HCT116 (cell line): ENCODE measurements at regions not wholly inside any gene's neighbourhood (a gene's known extent, or its start where the extent isn't known, plus 50 kb on each side); places are given as distances from the start of the nearest gene placed in this dataset.

Experiments
- ATAC-seq: fragments of 200-7000 bp; cut with Tn5 transposase; 2 replicates; pipeline ENCODE4 v1.9.1; 2020; ENCODE audit warnings: mild to moderate bottlenecking, moderate library complexity
- BruUV-seq: library from RNA; stranded (reverse); fragments of 400-500 nt; replicated peaks from 2 replicates; lab custom pipeline; 2021; lab: Mats Ljungman, UMichigan
- CTCF ChIA-PET: fragments of 300-600 bp; sonication (Branson Sonifier 250); formaldehyde crosslinking; loops from one replicate; lab custom pipeline; 2021; ENCODE audit warnings: antibody characterized with exemption; lab: Charles Lee
- POLR2A ChIA-PET: fragments of 300-600, 350-600 bp; sonication (Branson Sonifier 250); formaldehyde crosslinking; loops from one replicate; lab custom pipeline; 2021; ENCODE audit warnings: antibody characterized with exemption; lab: Charles Lee
- RAD21 ChIA-PET, 2 experiments: fragments of 300-600 bp; sonication (Branson Sonifier 250); formaldehyde crosslinking; loops; one replicate each; lab custom pipeline; 2023; ENCODE audit warnings: low total read pairs in 2 of 2; ENCODE audit not compliant: uncharacterized antibody in 2 of 2, unreplicated experiment in 2 of 2, low non-redundant PET in 1 of 2; lab: Charles Lee
- DNase-seq: peaks from one replicate; pipeline ENCODE4 v3.0.0-alpha.2; 2010; ENCODE audit warnings: low read depth, low spot score
- H2AFZ ChIP-seq: fragments of 200-600 bp; shearing (Covaris generic), sonication (generic); 2 replicates; pipeline ENCODE4 v1.6.1; 2017; ENCODE audit warnings: low read depth, mixed run types, mixed read lengths, antibody characterized with exemption, low read length; ENCODE audit not compliant: poor library complexity, severe bottlenecking
- H3K27ac ChIP-seq: 2 replicates; pipeline ENCODE4 v1.5.1; 2012; ENCODE audit warnings: low read depth, low read length
- H3K27me3 ChIP-seq: fragments of 200-600 bp; sonication (generic); 2 replicates; pipeline ENCODE4 v1.6.1; 2016; ENCODE audit warnings: mixed run types, low read length, mixed read lengths; ENCODE audit not compliant: insufficient read depth
- H3K36me3 ChIP-seq, 2 experiments: fragments of 200-500 bp in 1 of 2; fragments of 200-600 bp in 1 of 2; sonication (Bioruptor generic) in 1 of 2; sonication (generic) in 1 of 2; 2 replicates each; pipeline versions ENCODE4 v1.5.1 to v1.6.1; 2014 to 2016; ENCODE audit warnings: low read length in 2 of 2, inconsistent platforms in 1 of 2, mixed read lengths in 1 of 2, mixed run types in 1 of 2; ENCODE audit not compliant: insufficient read depth in 2 of 2, control insufficient read depth in 1 of 2
- H3K4me1 ChIP-seq, 2 experiments: fragments of 200-600 bp in 1 of 2; sonication (generic) in 1 of 2; 2 replicates each; pipeline versions ENCODE4 v1.5.1 to v1.6.1; 2012 to 2017; ENCODE audit warnings: low read length in 2 of 2, inconsistent platforms in 1 of 2, mild to moderate bottlenecking in 1 of 2, mixed read lengths in 1 of 2, mixed run types in 1 of 2, moderate library complexity in 1 of 2; ENCODE audit not compliant: insufficient read depth in 2 of 2, control insufficient read depth in 1 of 2
- H3K4me2 ChIP-seq: fragments of 200-600 bp; sonication (generic); 2 replicates; pipeline ENCODE4 v1.6.1; 2017; ENCODE audit warnings: mixed run types, low read length, mixed read lengths
- H3K4me3 ChIP-seq, 2 experiments: fragments of 200-600 bp in 1 of 2; sonication (generic) in 1 of 2; replicated peaks in 1 of 2; 2 replicates each; pipeline ENCODE4 v1.5.1; 2011 to 2016; ENCODE audit warnings: low read length in 2 of 2, control low read depth in 1 of 2, low read depth in 1 of 2, mild to moderate bottlenecking in 1 of 2, mixed read lengths in 1 of 2, mixed run types in 1 of 2
- H3K79me2 ChIP-seq: fragments of 200-600 bp; sonication (generic); 2 replicates; pipeline ENCODE4 v1.6.1; 2017; ENCODE audit warnings: mild to moderate bottlenecking, mixed run types, low read length, moderate library complexity, mixed read lengths; ENCODE audit not compliant: insufficient read depth
- H3K9ac ChIP-seq: fragments of 200-600 bp; sonication (generic); 2 replicates; pipeline ENCODE4 v1.6.1; 2016; ENCODE audit warnings: low read length, mixed read lengths
- H3K9me2 ChIP-seq: fragments of 200-600 bp; sonication (generic), shearing (Covaris generic); 2 replicates; pipeline ENCODE4 v1.6.1; 2017; ENCODE audit warnings: mixed run types, mild to moderate bottlenecking, moderate library complexity; ENCODE audit not compliant: insufficient read depth
- H3K9me3 ChIP-seq, 2 experiments: fragments of 200-500 bp in 1 of 2; fragments of 200-600 bp in 1 of 2; sonication (Bioruptor generic) in 1 of 2; sonication (generic) in 1 of 2; 2 replicates each; pipeline ENCODE4 v1.6.1; 2014 to 2017; ENCODE audit warnings: low read length in 2 of 2, mixed read lengths in 2 of 2, inconsistent platforms in 1 of 2, low read depth in 1 of 2, mild to moderate bottlenecking in 1 of 2, mixed run types in 1 of 2, moderate library complexity in 1 of 2; ENCODE audit not compliant: control insufficient read depth in 1 of 2, insufficient read depth in 1 of 2
- H4K20me1 ChIP-seq: fragments of 200-600 bp; sonication (generic), shearing (Covaris generic); 2 replicates; pipeline ENCODE4 v1.6.1; 2017; ENCODE audit warnings: mixed run types, mild to moderate bottlenecking, moderate library complexity; ENCODE audit not compliant: insufficient read depth
- CBX3 ChIP-seq: IDR thresholded peaks from 2 replicates; pipeline ENCODE4 v1.6.1; 2012; ENCODE audit warnings: low read depth
- CEBPB ChIP-seq: IDR thresholded peaks from 2 replicates; pipeline ENCODE4 v1.6.1; 2012; ENCODE audit warnings: low read depth
- EGR1 ChIP-seq: IDR thresholded peaks from 2 replicates; pipeline ENCODE4 v1.6.1; 2012; ENCODE audit warnings: low read depth
- ELF1 ChIP-seq: IDR thresholded peaks from 2 replicates; pipeline ENCODE4 v1.6.1; 2012; ENCODE audit warnings: low read depth, borderline replicate concordance
- EZH2 ChIP-seq: fragments of 200-600 bp; sonication (generic); IDR thresholded peaks from 2 replicates; pipeline ENCODE4 v1.6.1; 2017; ENCODE audit warnings: antibody characterized with exemption, mixed run types
- EZH2phosphoT487 ChIP-seq: fragments of 200-600 bp; IDR thresholded peaks from 2 replicates; pipeline ENCODE4 v1.6.1; 2018; ENCODE audit warnings: antibody characterized with exemption, borderline replicate concordance
- JUND ChIP-seq: IDR thresholded peaks from 2 replicates; pipeline ENCODE4 v1.6.1; 2012
- POLR2A ChIP-seq: IDR thresholded peaks from 2 replicates; pipeline ENCODE4 v1.7.0; 2011; ENCODE audit warnings: borderline replicate concordance; ENCODE audit not compliant: insufficient read depth, insufficient read length; ENCODE audit errors: extremely low read depth
- POLR2AphosphoS5 ChIP-seq: IDR thresholded peaks from 2 replicates; pipeline ENCODE4 v1.6.1; 2011; ENCODE audit warnings: mild to moderate bottlenecking, low read depth, low read length, moderate library complexity
- RAD21 ChIP-seq: IDR thresholded peaks from 2 replicates; pipeline ENCODE4 v1.6.1; 2012; ENCODE audit warnings: low read depth, mild to moderate bottlenecking
- SP1 ChIP-seq: IDR thresholded peaks from 2 replicates; pipeline ENCODE4 v1.6.1; 2012; ENCODE audit warnings: low read depth
- SRF ChIP-seq: IDR thresholded peaks from 2 replicates; pipeline ENCODE4 v1.6.1; 2012; ENCODE audit warnings: low read depth
- TCF7L2 ChIP-seq: IDR thresholded peaks from 2 replicates; pipeline ENCODE4 v1.7.0; 2011; ENCODE audit warnings: borderline replicate concordance, inconsistent platforms; ENCODE audit not compliant: insufficient read depth, insufficient read length; ENCODE audit errors: extremely low read depth
- YY1 ChIP-seq: IDR thresholded peaks from 2 replicates; pipeline ENCODE4 v1.6.1; 2011; ENCODE audit warnings: low read length, low read depth, moderate library complexity, mild to moderate bottlenecking; ENCODE audit not compliant: insufficient replicate concordance; ENCODE audit errors: extremely low read depth
- ZFX ChIP-seq: fragments of 450-650 bp; IDR thresholded peaks from 2 replicates; pipeline ENCODE4 v1.6.1; 2017
- ZNF274 ChIP-seq: fragments of 200-500 bp; sonication (Bioruptor generic); IDR thresholded peaks from 2 replicates; pipeline ENCODE4 v1.6.1; 2014; ENCODE audit warnings: mild to moderate bottlenecking, low read depth, low read length, inconsistent platforms
- intact Hi-C: fragments of 100-400 bp; cut with micrococcal nuclease; formaldehyde crosslinking; loops from 2 replicates; pipeline ENCODE4 v1.10.0; 2022
- TF ChIP-seq, protein P1 (sequence below): IDR thresholded peaks from 2 replicates; pipeline ENCODE4 v1.6.1; 2012
- TF ChIP-seq, protein P2 (sequence below): IDR thresholded peaks from 2 replicates; pipeline ENCODE4 v1.6.1; 2012; ENCODE audit warnings: low read depth
- TF ChIP-seq, protein P3 (sequence below): IDR thresholded peaks from 2 replicates; pipeline ENCODE4 v1.6.1; 2012
- TF ChIP-seq, protein P4 (sequence below): IDR thresholded peaks from 2 replicates; pipeline ENCODE4 v1.6.1; 2011; ENCODE audit warnings: mild to moderate bottlenecking, low read length, moderate library complexity; ENCODE audit not compliant: insufficient replicate concordance; ENCODE audit errors: extremely low read depth

DNA sequence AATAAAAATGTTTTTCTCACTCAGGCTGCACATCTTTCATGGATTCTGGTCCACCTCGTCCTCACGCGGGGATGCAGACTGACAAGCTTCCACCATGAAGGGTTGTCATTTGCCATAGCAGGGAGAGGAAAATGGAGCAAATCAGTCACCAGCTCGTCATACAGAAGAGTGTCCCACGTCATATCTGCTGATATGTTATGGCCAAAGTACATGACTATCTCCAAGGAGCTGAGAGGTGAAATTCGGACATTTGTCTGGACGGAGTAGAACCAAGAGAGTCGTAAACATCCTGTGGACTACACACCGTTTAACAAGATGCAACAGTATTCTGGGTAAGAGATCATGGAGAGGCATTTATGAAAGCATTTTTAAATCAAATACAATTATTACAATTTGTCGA is 75.3 kb upstream of the MYOCD start:
- Histone ChIP-seq H3K27ac (no peak overlapping the region), H3K9me3 (no peaks in the 10 kb centered on the region), H4K20me1 (no peaks in the 10 kb centered on the region; the same call in 1 of the 2 replicates), H3K4me2 (no peak overlapping the region), H3K9ac (no peak overlapping the region), H3K4me1 (no peaks in the 10 kb centered on the region), H3K4me3 (no peak overlapping the region), H2AFZ (no peak overlapping the region), H3K36me3 (no peaks in the 10 kb centered on the region), H3K79me2 (no peaks in the 10 kb centered on the region), H3K27me3 (peaks cover 22% of the 10 kb centered on the region), H3K9me2 (no peaks in the 10 kb centered on the region)
- TF ChIP-seq ZFX: no peak
- TF ChIP-seq CBX3: no peak
- TF ChIP-seq POLR2A: no peak
- no peak for TF ChIP-seq YY1
- TF ChIP-seq TCF7L2: no peak
- no peak for TF ChIP-seq RAD21
- TF ChIP-seq, protein P1, sequence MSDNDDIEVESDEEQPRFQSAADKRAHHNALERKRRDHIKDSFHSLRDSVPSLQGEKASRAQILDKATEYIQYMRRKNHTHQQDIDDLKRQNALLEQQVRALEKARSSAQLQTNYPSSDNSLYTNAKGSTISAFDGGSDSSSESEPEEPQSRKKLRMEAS: no peak
- no peak for TF ChIP-seq EZH2phosphoT487
- no peak for TF ChIP-seq CEBPB
- TF ChIP-seq EGR1: no peak
- TF ChIP-seq POLR2AphosphoS5: no peak
- TF ChIP-seq SP1: no peak
- TF ChIP-seq, protein P2, sequence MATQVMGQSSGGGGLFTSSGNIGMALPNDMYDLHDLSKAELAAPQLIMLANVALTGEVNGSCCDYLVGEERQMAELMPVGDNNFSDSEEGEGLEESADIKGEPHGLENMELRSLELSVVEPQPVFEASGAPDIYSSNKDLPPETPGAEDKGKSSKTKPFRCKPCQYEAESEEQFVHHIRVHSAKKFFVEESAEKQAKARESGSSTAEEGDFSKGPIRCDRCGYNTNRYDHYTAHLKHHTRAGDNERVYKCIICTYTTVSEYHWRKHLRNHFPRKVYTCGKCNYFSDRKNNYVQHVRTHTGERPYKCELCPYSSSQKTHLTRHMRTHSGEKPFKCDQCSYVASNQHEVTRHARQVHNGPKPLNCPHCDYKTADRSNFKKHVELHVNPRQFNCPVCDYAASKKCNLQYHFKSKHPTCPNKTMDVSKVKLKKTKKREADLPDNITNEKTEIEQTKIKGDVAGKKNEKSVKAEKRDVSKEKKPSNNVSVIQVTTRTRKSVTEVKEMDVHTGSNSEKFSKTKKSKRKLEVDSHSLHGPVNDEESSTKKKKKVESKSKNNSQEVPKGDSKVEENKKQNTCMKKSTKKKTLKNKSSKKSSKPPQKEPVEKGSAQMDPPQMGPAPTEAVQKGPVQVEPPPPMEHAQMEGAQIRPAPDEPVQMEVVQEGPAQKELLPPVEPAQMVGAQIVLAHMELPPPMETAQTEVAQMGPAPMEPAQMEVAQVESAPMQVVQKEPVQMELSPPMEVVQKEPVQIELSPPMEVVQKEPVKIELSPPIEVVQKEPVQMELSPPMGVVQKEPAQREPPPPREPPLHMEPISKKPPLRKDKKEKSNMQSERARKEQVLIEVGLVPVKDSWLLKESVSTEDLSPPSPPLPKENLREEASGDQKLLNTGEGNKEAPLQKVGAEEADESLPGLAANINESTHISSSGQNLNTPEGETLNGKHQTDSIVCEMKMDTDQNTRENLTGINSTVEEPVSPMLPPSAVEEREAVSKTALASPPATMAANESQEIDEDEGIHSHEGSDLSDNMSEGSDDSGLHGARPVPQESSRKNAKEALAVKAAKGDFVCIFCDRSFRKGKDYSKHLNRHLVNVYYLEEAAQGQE: no peak
- TF ChIP-seq ZNF274: no peak
- no peak for TF ChIP-seq EZH2
- TF ChIP-seq JUND: no peak
- TF ChIP-seq, protein P3, sequence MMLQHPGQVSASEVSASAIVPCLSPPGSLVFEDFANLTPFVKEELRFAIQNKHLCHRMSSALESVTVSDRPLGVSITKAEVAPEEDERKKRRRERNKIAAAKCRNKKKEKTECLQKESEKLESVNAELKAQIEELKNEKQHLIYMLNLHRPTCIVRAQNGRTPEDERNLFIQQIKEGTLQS: no peak
- no peak for TF ChIP-seq ELF1
- TF ChIP-seq, protein P4, sequence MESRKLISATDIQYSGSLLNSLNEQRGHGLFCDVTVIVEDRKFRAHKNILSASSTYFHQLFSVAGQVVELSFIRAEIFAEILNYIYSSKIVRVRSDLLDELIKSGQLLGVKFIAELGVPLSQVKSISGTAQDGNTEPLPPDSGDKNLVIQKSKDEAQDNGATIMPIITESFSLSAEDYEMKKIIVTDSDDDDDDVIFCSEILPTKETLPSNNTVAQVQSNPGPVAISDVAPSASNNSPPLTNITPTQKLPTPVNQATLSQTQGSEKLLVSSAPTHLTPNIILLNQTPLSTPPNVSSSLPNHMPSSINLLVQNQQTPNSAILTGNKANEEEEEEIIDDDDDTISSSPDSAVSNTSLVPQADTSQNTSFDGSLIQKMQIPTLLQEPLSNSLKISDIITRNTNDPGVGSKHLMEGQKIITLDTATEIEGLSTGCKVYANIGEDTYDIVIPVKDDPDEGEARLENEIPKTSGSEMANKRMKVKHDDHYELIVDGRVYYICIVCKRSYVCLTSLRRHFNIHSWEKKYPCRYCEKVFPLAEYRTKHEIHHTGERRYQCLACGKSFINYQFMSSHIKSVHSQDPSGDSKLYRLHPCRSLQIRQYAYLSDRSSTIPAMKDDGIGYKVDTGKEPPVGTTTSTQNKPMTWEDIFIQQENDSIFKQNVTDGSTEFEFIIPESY: no peak
- no peak for TF ChIP-seq SRF
- ChIA-PET POLR2A (no interaction called here), RAD21 (no interaction called here), CTCF (no interaction called here)
- no TSS peak for BruUV-seq
- DNase-seq (no peak), ATAC-seq (no peak)
- intact Hi-C loops: loop anchor here (10.0 kb wide), 1 partner anchor 64 kb away; no protein-coding TSS in a partner anchor
